Suppressor macrophage (primary cell): ENCODE measurements at regions not wholly inside any gene's neighbourhood (a gene's known extent, or its start where the extent isn't known, plus 50 kb on each side); places are given as distances from the start of the nearest gene placed in this dataset.
"Not testable (repeated sequence)": the region's sequence is repeated elsewhere in the genome, so short reads cannot be mapped to it uniquely, and the experiment has no call there.

Experiments used
- DNase-seq, 4 experiments: peaks; one replicate each; pipeline ENCODE4 v3.0.0-alpha.2; 2020 to 2022

GRCh38 chr20:12511499-12511898 is 497.3 kb upstream of the SPTLC3 start:
- no peak for DNase-seq

- no peak for DNase-seq
These were observed 496.0 kb upstream of the SPTLC3 start for GRCh38 chr20:12512755-12513154.

GRCh38 chr20:12528104-12528503 is 480.7 kb upstream of the SPTLC3 start:
- DNase-seq, result no peak

DNA sequence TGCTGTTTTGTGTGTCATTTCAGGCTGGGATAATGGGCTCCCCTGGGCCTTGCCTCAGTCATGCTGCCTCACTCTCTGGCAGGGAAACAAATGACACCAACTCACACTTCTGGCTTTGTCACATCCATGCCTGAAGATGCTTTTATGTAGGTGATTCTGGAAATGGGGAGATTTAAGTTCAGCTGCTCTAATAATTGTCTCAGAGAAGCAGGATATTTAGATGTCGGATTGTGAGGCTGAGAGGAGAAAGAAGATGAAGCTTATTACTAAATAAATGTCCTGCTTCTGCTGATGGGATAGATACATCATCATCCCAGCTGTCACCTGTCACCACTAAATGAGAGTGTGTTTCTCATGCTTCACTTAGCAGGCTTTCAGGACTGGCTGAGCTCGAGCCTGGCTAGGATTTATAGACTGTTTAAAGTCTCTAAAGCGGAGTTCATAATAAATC is 480.2 kb upstream of the SPTLC3 start:
- DNase-seq, result no peak

DNA sequence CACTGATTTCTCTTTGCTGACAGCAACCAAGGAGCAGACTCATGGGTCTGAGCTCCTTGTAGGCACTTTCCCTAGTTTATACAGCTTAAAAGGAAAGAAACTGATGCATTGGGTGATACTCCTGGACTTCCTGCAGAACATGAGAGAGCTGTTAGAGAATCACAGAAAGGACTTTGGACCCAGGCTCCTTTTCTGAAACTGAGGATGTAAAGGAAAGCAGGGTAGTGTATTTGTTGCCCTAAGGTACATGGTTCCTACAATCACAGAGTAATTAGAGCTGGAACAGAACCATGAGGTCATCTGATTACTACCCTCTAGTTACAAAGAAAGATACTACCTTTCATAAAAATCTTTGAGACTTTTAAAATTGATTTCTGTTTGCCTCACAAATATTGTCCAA is 477.1 kb upstream of the SPTLC3 start:
- no peak for DNase-seq

DNA sequence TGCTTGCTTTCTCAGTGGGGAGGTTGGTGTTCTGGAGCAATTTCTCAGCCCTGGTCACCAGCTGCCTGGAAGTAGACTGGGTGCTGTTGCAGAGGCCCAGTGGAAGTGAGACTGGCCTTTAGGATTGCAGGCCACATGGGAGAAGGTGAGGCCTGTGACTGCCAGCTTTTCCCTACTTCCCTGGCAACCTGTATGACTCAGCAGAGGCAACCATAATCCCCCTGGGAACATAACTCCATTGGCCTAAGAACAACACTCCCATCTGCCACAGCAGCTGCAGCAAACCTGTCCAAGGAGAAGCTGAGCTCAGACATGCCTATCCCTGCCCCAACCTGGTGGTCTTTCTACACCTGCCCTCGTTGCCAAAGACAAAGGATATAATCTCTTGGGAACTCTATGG is 473.5 kb upstream of the SPTLC3 start:
- DNase-seq, result no peak

DNA sequence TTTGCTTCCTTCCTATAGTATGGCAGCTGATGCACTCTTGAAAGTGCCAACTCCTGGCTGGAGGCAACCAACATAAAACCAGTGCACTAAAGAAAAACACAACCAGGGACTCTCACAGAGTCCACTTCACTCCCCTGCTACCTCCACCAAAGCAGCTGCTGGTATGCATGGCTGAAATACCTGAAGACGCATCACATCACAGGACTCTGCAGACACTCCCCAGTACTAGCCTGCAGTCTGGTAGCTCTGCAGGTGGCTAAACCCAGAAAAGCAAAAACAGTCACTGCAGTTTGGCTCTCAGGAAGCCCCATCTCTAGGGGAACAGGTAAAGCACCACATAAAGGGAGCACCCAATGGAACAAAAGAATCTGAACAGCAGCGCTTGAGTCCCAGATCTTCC is 473.0 kb upstream of the SPTLC3 start:
- DNase-seq, result no peak

DNA sequence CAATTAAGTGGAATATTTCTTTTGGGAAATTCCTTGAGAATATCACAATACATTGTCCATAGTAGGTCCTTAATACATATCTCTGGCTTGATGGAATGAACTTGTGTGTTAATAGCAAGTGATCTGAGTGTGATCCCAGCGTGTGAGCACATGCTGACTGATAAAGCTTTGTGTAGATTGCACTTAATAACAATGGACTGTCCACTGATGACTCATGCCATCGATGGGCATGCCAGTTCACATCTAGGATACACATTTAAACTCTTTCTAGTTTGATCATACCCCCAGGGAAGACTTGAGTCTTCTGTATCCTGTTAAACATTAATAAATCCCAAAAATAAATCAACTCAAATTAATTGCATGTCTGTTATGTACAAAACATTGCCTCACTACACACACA is 454.3 kb upstream of the SPTLC3 start:
- DNase-seq, result no peak

- no peak for DNase-seq
These were observed 453.4 kb upstream of the SPTLC3 start for GRCh38 chr20:12555369-12555768.

GRCh38 chr20:12555849-12556248 is 452.9 kb upstream of the SPTLC3 start:
- not testable (repeated sequence) for DNase-seq

GRCh38 chr20:12557224-12557623 is 451.5 kb upstream of the SPTLC3 start:
- no peak for DNase-seq

DNA sequence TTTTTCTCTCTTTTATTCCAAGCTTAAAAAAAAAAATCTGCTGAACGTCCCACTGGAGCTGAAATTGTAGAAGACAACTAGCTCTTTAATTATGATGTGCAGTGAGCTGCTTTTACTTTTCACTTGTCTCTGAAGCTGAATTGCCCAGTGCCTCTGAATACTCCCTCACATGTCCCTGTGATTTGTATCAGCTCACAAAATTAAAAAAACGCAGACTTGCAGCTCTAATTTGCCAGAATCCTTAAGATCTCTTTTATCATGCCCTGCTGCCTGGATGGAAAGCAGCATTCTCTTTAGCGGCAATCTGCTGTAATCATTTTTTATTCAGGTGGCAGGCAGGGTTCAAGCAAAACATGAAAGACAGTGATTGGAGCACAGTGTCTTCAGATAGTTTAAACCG is 443.8 kb upstream of the SPTLC3 start:
- DNase-seq, result no peak

DNA sequence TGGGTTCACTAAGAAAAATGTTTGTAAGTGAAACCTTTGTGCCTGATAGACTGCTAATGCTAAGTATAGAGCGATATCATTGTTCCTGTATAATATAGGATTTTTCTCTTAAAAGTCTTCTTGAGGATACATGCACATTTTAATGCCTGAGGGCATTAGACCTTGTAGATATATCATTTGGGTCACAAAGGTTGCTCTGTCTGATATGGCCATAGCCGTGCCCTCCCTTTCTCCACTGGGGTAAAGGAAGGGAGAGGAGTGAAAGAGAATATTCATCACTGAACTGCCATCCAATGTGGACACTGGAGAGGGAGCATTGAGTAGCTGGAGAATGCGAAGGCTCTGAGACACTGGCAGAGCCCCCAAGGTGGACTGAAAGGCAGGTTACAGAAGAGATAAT is 442.2 kb upstream of the SPTLC3 start:
- no peak for DNase-seq

DNA sequence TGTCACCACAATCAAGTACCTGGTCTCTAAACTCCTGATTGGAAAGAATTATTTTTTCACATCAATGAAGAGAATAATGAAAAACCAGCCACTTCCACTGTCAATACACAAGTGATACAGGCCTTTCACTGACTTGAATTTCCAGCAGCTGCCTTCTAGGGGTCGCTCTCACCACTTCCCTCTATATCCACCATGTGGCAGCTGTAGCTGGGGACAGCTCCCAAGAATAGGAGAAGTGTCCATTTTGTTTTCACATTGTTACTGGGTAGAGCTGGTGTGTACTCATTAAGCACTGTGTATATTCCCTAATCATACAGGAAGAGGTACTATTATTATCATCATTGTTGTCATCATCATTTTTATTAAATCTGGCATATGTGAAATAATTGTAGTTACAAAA is 438.4 kb upstream of the SPTLC3 start:
- DNase-seq, result peak in 3 of 4 experiments; percentile 2 to 14 (median 4)

- DNase-seq, result no peak
These were observed 435.3 kb upstream of the SPTLC3 start for GRCh38 chr20:12573442-12573841.

DNA sequence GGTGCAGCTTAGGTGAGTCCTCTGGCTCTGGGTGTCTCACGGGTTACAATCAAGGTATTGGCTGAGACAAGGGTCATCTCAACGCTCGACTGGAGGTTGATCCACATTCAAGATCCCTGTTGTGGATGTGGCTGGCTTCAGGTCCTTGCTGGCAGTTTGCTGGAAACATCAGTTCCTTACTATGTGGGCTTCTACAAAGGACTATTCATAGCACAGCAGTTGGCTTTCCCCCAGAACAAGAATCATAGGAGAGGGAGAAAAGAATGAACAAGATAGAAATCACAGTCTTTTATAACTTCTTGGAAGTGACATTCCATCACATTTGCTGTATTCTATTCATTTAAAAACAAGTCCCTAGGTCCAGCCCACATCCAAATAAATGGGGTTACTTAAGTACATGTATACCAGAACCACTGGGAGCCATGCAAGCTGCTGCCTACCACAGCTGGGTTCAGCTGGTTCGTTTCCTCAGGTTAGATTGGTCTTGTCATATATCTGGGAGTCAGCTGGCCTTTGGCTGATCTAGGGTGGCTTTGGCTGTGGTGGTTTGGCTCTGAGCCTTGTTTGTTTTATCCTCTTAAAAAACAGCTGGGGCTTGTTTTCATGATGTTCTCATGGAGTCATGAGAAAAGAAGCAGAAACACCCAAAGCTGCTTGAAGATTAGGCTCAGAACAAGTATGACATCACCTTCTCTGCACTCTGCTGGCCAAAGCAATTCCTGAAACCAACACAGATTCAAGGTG is 433.2 kb upstream of the SPTLC3 start:
- no peak for DNase-seq

GRCh38 chr20:12577213-12577612 is 431.6 kb upstream of the SPTLC3 start:
- DNase-seq, result no peak

- DNase-seq, result no peak
These were observed 427.0 kb upstream of the SPTLC3 start for GRCh38 chr20:12581644-12582289.

DNA sequence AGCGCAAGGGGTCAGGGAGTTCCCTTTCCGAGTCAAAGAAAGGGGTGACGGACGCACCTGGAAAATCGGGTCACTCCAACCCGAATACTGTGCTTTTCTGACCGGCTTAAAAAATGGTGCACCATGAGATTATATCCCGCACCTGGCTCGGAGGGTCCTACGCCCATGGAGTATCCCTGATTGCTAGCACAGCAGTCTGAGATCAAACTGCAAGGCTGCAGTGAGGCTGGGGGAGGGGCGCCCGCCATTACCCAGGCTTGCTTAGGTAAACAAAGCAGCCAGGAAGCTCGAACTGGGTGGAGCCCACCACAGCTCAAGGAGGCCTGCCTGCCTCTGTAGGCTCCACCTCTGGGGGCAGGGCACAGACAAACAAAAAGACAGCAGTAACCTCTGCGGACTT is 426.1 kb upstream of the SPTLC3 start:
- DNase-seq, result not testable (repeated sequence)

DNA sequence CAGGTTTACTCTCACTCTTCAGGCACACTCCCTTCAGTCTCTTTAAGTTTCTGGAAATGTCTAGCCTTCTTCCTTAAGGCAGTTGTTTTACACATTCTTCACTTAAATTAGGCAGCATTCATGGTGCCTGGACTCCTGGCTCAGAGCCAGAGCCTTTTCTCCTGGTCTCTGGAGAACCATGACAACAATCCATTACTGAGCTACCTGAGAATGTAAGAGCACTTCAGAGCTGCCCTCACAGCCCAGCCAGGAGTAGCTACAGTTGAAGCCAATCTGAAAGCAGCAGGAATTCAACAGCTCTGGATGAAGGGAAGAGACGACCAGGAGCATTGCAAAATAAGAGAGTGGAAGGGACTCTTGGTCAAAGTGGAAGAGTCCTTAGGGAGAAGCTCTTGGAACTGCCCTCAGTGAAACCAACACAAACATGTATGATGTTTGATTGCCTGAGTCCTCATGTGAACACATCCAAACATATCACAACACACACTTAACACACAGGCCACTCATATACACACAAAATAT is 416.8 kb upstream of the SPTLC3 start:
- DNase-seq, result no peak

GRCh38 chr20:12592756-12593155 is 416.0 kb upstream of the SPTLC3 start:
- DNase-seq, result no peak

DNA sequence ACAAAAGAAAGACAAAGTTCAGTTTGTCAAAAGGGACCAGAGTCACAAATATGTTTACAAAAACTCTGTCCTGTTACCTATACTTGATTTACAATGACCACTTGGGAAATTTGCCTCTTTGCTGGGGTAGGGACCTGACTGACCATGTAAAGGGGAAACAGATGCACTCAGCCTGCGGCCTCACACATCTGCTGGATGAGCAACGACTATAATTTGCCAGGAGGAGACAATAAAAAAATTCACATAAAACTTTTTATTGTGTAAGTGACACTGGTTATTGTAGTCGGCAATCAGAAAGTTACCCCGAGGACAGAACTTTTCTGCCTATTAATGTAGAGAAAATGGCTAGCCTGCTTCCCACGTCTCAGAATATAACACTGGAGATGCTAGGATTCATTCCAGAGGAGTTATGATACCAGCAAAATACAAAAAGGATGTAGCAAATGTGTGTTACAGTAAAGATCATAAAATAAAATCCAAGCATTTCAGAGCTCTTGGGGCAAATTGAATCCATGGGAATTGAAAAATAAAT is 415.4 kb upstream of the SPTLC3 start:
- DNase-seq, result no peak

- no peak for DNase-seq
These were observed 414.2 kb upstream of the SPTLC3 start for GRCh38 chr20:12594410-12595088.
